ENCODE measurements at regions not wholly inside any gene's neighbourhood (a gene's known extent, or its start where the extent isn't known, plus 50 kb on each side); places are given as distances from the start of the nearest gene placed in this dataset.

DNA sequence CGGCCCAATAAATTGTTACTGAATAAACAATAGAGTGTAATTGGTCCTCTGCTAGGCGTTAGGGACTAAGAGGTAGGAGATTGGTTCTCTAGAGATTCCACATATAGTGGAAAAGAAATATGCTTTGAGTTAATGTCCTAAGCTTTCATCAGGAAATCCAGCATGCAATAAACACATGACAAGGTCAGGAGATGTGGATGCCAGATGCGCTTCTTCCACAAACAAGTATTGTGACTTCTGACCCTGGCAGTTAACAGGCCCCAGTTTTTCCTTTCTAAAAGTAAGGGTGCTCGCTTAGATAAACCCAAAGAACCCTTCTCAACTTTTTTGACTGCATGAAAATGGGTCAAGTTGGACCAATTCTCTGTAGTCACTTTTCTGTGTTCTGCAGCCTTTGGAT is 146.5 kb upstream of the SOX21 start:
- TF ChIP-seq TAF1 (IDR thresholded peaks at IDR 0.05; ENCODE audit: borderline replicate concordance, insufficient read depth, low read length) (no peak), POLR2AphosphoS5 (IDR thresholded peaks at IDR 0.05; ENCODE audit: low read depth, low read length) (no peak)
